NT2/D1 (cell line): ENCODE measurements at regions not wholly inside any gene's neighbourhood (a gene's known extent, or its start where the extent isn't known, plus 50 kb on each side); places are given as distances from the start of the nearest gene placed in this dataset.
"Not testable (repeated sequence)": the region's sequence is repeated elsewhere in the genome, so short reads cannot be mapped to it uniquely, and the experiment has no call there.

Experiments
- DNase-seq: peaks from one replicate; pipeline ENCODE4 v3.0.0-alpha.2; 2011; ENCODE audit warnings: low read depth, low spot score
- H3K27me3 ChIP-seq: 2 replicates; pipeline ENCODE4 v1.6.0; 2011; ENCODE audit warnings: mild to moderate bottlenecking; ENCODE audit not compliant: insufficient read length, insufficient read depth
- H3K36me3 ChIP-seq: 2 replicates; pipeline ENCODE4 v1.6.1; 2011; ENCODE audit warnings: mild to moderate bottlenecking, low read length, mixed read lengths; ENCODE audit not compliant: insufficient read depth, insufficient read length
- H3K4me1 ChIP-seq: 2 replicates; pipeline ENCODE4 v1.5.1; 2011; ENCODE audit not compliant: insufficient read depth, insufficient read length
- H3K4me3 ChIP-seq: 2 replicates; pipeline ENCODE4 v1.5.1; 2011; ENCODE audit warnings: low read depth; ENCODE audit not compliant: insufficient read length
- H3K9ac ChIP-seq: 2 replicates; pipeline ENCODE4 v1.6.0; 2011; ENCODE audit warnings: low read depth; ENCODE audit not compliant: insufficient read length
- H3K9me3 ChIP-seq: 2 replicates; pipeline ENCODE4 v1.5.1; 2011; ENCODE audit warnings: mild to moderate bottlenecking, low read length; ENCODE audit not compliant: insufficient read depth
- SUZ12 ChIP-seq: IDR thresholded peaks from 2 replicates; pipeline ENCODE4 v1.6.1; 2011; ENCODE audit not compliant: insufficient read length, insufficient read depth; ENCODE audit errors: extremely low read depth
- YY1 ChIP-seq: IDR thresholded peaks from 2 replicates; pipeline ENCODE4 v1.6.1; 2011; ENCODE audit not compliant: insufficient read length, insufficient read depth
- ZNF274 ChIP-seq: IDR thresholded peaks from 2 replicates; pipeline ENCODE4 v1.6.1; 2011; ENCODE audit warnings: mild to moderate bottlenecking, low read depth, low read length

DNA sequence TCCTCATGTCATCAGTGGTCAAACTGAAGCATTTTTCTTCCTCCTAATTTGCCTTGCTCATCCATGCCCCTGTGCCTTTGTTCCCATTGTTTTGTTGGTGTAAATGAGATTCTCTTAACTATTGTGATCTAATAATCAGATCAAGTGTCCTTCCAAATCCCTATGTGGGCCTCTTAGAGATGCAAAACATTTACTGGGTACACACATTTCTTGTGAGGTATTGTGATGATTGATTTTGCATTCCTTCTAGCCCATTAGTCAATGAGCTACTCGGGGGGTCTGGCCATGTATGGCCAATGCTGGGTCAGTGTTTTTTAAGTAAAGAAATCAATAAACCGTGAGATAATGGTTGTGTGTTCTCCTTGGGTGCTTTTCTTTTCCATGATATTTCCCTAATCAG, 580.4 kb downstream of the VGLL3 start:
- H3K4me3 ChIP-seq: no peak overlapping the region
- no peaks in the 10 kb centered on the region for H3K27me3 ChIP-seq
- H3K36me3 ChIP-seq: no peaks in the 10 kb centered on the region
- no peaks in the 10 kb centered on the region for H3K4me1 ChIP-seq
- no peak overlapping the region for H3K9ac ChIP-seq
- TF ChIP-seq YY1: no peak
- TF ChIP-seq ZNF274: no peak
- no peak for TF ChIP-seq SUZ12
- peak; percentile 8 for DNase-seq
- no peaks in the 10 kb centered on the region for H3K9me3 ChIP-seq

GRCh38 chr3:86389759-86390158, 601.2 kb downstream of the VGLL3 start:
- H3K4me1 ChIP-seq, DNase-seq, H3K4me3 ChIP-seq, H3K9me3 ChIP-seq, H3K9ac ChIP-seq, H3K36me3 ChIP-seq, H3K27me3 ChIP-seq: not testable (repeated sequence)

- Histone ChIP-seq H3K36me3 (no peaks in the 10 kb centered on the region), H3K4me3 (no peak overlapping the region), H3K9ac (no peak overlapping the region), H3K9me3 (peaks cover 7% of the 10 kb centered on the region; the same call in 1 of the 2 replicates), H3K27me3 (no peaks in the 10 kb centered on the region), H3K4me1 (no peaks in the 10 kb centered on the region)
- peak; percentile 27 for DNase-seq
- no peak for TF ChIP-seq YY1
- no peak for TF ChIP-seq SUZ12
- TF ChIP-seq ZNF274: no peak
Observed at GRCh38 chr3:86388820-86389219, 602.1 kb downstream of the VGLL3 start.

GRCh38 chr3:86382556-86382955, 608.4 kb downstream of the VGLL3 start:
- no peak for DNase-seq
- Histone ChIP-seq H3K36me3 (no peaks in the 10 kb centered on the region), H3K27me3 (no peaks in the 10 kb centered on the region), H3K4me1 (no peaks in the 10 kb centered on the region), H3K4me3 (no peak overlapping the region), H3K9ac (no peak overlapping the region), H3K9me3 (peaks cover 9% of the 10 kb centered on the region; the same call in 1 of the 2 replicates)
- TF ChIP-seq YY1 (no peak), ZNF274 (no peak), SUZ12 (no peak)

DNA sequence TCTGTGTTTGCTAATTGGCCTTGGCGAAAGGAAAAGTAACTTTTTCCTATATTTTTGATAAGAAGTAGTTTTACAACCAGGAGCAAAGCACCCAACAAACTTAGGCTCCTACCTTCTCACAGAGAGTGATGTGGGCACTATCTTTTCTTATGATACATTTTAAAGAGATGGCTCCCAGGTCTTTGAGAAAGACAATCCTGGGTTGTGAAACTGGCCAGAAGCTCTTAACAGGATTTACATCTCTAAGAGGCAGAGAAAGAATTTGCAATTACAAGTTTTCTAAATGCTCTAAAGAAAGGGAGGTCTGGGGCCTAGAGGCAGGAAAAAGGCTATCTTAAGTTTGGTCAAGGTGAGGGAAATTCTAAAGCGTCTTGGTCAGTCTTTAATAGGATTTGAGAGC, 609.7 kb downstream of the VGLL3 start:
- Histone ChIP-seq H3K36me3 (no peaks in the 10 kb centered on the region), H3K9me3 (peaks cover 6% of the 10 kb centered on the region; the same call in 1 of the 2 replicates), H3K4me1 (no peaks in the 10 kb centered on the region), H3K27me3 (no peaks in the 10 kb centered on the region), H3K9ac (no peak overlapping the region), H3K4me3 (no peak overlapping the region)
- no peak for TF ChIP-seq YY1
- TF ChIP-seq ZNF274: no peak
- no peak for TF ChIP-seq SUZ12
- DNase-seq: peak; percentile 74

- Histone ChIP-seq H3K9me3 (peaks cover 6% of the 10 kb centered on the region; the same call in 1 of the 2 replicates), H3K27me3 (no peaks in the 10 kb centered on the region), H3K4me1 (no peaks in the 10 kb centered on the region), H3K9ac (no peak overlapping the region), H3K36me3 (no peaks in the 10 kb centered on the region), H3K4me3 (no peak overlapping the region)
- DNase-seq: no peak
- no peak for TF ChIP-seq SUZ12
Observed at GRCh38 chr3:86379280-86379679, 611.7 kb downstream of the VGLL3 start.

- Histone ChIP-seq H3K27me3 (no peaks in the 10 kb centered on the region), H3K4me1 (no peaks in the 10 kb centered on the region), H3K36me3 (no peaks in the 10 kb centered on the region), H3K9me3 (peaks cover 6% of the 10 kb centered on the region; the same call in 1 of the 2 replicates), H3K4me3 (no peak overlapping the region), H3K9ac (no peak overlapping the region)
- TF ChIP-seq ZNF274: no peak
- DNase-seq: no peak
Observed at GRCh38 chr3:86378829-86379228, 612.1 kb downstream of the VGLL3 start.

GRCh38 chr3:86335566-86335965, 655.4 kb downstream of the VGLL3 start:
- H3K27me3 ChIP-seq, H3K9ac ChIP-seq, DNase-seq: not testable (repeated sequence)

More at GRCh38 chr3:86335566-86335965, 655.4 kb downstream of the VGLL3 start:
- H3K4me3 ChIP-seq, H3K36me3 ChIP-seq, H3K4me1 ChIP-seq, H3K9me3 ChIP-seq: not testable (repeated sequence)
